SK-N-MC (cell line): ENCODE measurements at regions not wholly inside any gene's neighbourhood (a gene's known extent, or its start where the extent isn't known, plus 50 kb on each side); places are given as distances from the start of the nearest gene placed in this dataset.

Experiments used
- EZH2 ChIP-seq: fragments of 200-600 bp; sonication (generic); IDR thresholded peaks from one replicate; pipeline ENCODE4 v1.6.1; 2017; ENCODE audit warnings: antibody characterized with exemption
- FOXP2 ChIP-seq: optimal IDR thresholded peaks from 2 replicates; pipeline ENCODE3; 2011; ENCODE audit warnings: mild to moderate bottlenecking, moderate library complexity; ENCODE audit not compliant: insufficient read depth; ENCODE audit errors: extremely low read length, control extremely low read depth
- POLR2AphosphoS5 ChIP-seq: IDR thresholded peaks from 2 replicates; pipeline ENCODE4 v1.6.1; 2012; ENCODE audit warnings: mild to moderate bottlenecking, low read depth, low read length, borderline replicate concordance

DNA sequence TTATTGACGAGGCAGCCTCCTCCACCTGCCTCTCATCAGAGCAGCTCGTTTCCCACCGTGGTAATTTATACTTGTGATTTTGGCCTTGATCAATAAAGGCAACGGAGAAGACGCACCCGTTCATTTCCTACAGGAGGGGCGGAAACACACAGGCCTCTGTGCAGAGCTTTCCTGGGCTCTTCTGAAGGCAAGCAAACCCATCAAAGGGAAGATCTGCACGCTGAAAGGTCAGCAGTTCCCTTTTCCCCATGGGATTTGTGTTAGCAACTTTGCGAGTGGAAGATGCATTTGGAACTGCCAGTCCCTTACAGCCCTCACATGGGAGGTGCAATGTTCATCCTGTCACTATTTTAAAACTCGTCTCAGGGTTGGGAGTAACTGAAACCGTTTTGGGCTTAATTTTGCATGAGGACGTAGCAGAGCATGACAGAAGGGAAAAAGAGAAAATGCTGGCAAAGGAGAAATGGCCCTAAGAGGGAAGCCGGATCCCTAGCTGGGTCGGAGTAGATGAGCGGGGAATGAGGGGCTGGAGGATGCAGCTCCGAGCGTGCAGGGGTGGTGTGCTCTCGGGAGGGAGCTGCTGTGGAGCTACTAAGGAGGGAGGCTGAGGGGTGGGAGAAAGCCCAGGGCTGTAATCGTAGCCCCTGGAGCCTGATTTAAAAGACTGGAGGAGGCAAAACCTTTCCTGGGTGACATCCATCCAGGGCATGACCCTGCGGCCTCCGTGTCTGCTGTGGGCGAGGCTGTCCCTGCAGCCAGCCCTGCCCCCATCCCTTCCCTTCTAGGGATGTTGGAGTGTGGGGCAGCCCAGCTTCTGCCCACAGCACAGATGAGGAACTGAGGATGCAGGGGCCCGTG lies 111.1 kb upstream of the FAM20C start:
- TF ChIP-seq POLR2AphosphoS5: no peak
- TF ChIP-seq EZH2: no peak
- TF ChIP-seq FOXP2: no peak
